DND-41 (cell line): ENCODE measurements at regions not wholly inside any gene's neighbourhood (a gene's known extent, or its start where the extent isn't known, plus 50 kb on each side); places are given as distances from the start of the nearest gene placed in this dataset.

ENCODE experiments used
- ATAC-seq: fragments of 200-7000 bp; cut with Tn5 transposase; 3 replicates; pipeline ENCODE4 v1.9.1; 2021; ENCODE audit warnings: low read depth; ENCODE audit not compliant: insufficient read depth
- DNase-seq: peaks from one replicate; pipeline ENCODE4 v3.0.0-alpha.2; 2020
- H2AFZ ChIP-seq: 2 replicates; pipeline ENCODE4 v1.6.0; 2012; ENCODE audit warnings: low read depth, low read length
- H3K27ac ChIP-seq: 2 replicates; pipeline ENCODE4 v1.5.1; 2012; ENCODE audit warnings: low read length, inconsistent platforms
- H3K27me3 ChIP-seq: fragments of 200-600 bp; sonication (generic); 2 replicates; pipeline ENCODE4 v1.6.0; 2012; ENCODE audit warnings: low read length, mild to moderate bottlenecking, inconsistent platforms; ENCODE audit not compliant: insufficient read depth, poor library complexity
- H3K36me3 ChIP-seq: 2 replicates; pipeline ENCODE4 v1.5.1; 2012; ENCODE audit warnings: low read length, inconsistent platforms; ENCODE audit not compliant: insufficient read depth
- H3K4me1 ChIP-seq: 2 replicates; pipeline ENCODE4 v1.5.1; 2012; ENCODE audit warnings: mild to moderate bottlenecking, low read length; ENCODE audit not compliant: insufficient read depth
- H3K4me2 ChIP-seq: 2 replicates; pipeline ENCODE4 v1.6.0; 2012; ENCODE audit warnings: mild to moderate bottlenecking, moderate library complexity, low read length, inconsistent platforms; ENCODE audit not compliant: insufficient read depth
- H3K4me3 ChIP-seq, 2 experiments: fragments of 200-600 bp in 1 of 2; shearing (Covaris generic) in 1 of 2; 2 replicates each; pipeline ENCODE4 v1.5.1; 2012 to 2016; ENCODE audit warnings: inconsistent platforms in 2 of 2, low read length in 2 of 2, mild to moderate bottlenecking in 2 of 2, low read depth in 1 of 2, moderate library complexity in 1 of 2
- H3K79me2 ChIP-seq: 2 replicates; pipeline ENCODE4 v1.6.0; 2012; ENCODE audit warnings: low read length, inconsistent platforms; ENCODE audit not compliant: insufficient read depth
- H3K9ac ChIP-seq: 2 replicates; pipeline ENCODE4 v1.6.0; 2012; ENCODE audit warnings: low read depth, mild to moderate bottlenecking, inconsistent platforms, low read length, moderate library complexity
- H3K9me3 ChIP-seq: 2 replicates; pipeline ENCODE4 v1.5.1; 2012; ENCODE audit warnings: low read length, moderate library complexity, mild to moderate bottlenecking, inconsistent platforms; ENCODE audit not compliant: insufficient read depth, severe bottlenecking
- H4K20me1 ChIP-seq: 2 replicates; pipeline ENCODE4 v1.6.0; 2012; ENCODE audit warnings: low read length; ENCODE audit not compliant: insufficient read depth
- CTCF ChIP-seq: IDR thresholded peaks from 2 replicates; pipeline ENCODE4 v1.5.1; 2012; ENCODE audit warnings: borderline replicate concordance, low read length, moderate library complexity, mild to moderate bottlenecking; ENCODE audit not compliant: poor library complexity, severe bottlenecking; ENCODE audit errors: extremely low read depth
- EZH2 ChIP-seq: IDR thresholded peaks from 3 replicates; pipeline ENCODE4 v1.6.1; 2012; ENCODE audit warnings: borderline replicate concordance, low read depth, mild to moderate bottlenecking, moderate library complexity, low read length, inconsistent platforms; ENCODE audit not compliant: severe bottlenecking

DNA sequence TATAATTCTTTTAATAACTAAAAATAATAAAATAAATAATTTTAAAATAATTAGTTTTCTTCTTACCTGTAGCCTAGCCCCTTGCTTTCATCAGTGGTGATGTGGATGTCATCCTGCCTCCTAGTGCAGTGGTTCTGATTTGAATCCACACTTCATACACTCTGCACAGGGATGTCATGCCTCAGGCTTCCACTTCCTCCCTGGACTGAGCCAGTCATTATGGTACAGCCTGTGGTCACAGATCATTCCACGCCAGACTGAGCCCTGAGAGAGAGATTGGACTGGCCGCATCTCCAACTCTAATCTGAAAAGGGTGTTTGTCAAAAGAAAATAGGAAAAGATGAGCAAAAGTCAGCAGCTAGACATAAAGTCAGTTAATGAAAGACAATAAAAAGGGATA is 436.2 kb upstream of the IGFBP3 start:
- H3K4me3 ChIP-seq: no peak overlapping the region
- no peaks in the 10 kb centered on the region for H3K36me3 ChIP-seq
- TF ChIP-seq CTCF: no peak
- no peak for TF ChIP-seq EZH2
- ATAC-seq: no peak
- H3K4me2 ChIP-seq: no peak overlapping the region
- H3K4me1 ChIP-seq: no peaks in the 10 kb centered on the region
- H4K20me1 ChIP-seq: no peaks in the 10 kb centered on the region
- H3K9me3 ChIP-seq: no peaks in the 10 kb centered on the region
- H3K9ac ChIP-seq: no peak overlapping the region
- no peaks in the 10 kb centered on the region for H3K79me2 ChIP-seq
- DNase-seq: no peak
- H3K27ac ChIP-seq: no peak overlapping the region
- no peaks in the 10 kb centered on the region for H3K27me3 ChIP-seq
- no peak overlapping the region for H2AFZ ChIP-seq

DNA sequence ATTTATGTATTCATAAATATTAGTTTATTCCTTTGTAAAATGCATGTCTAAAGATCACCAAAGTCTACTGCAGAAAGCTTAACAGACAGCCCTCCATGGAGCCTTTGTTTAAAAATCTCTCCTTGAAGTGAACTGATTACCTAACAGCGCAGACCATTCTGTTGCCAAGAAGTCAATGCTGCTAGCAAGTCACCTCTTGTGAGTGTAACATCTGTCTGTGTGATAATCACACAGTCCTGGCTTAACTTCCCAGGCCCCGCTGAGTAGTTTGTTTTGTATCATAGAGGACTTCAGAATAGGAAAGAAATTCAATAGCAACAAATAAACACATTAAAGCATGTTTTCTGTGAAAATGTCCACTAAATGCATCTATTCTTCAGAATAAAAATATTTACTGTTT is 435.3 kb upstream of the IGFBP3 start:
- ATAC-seq (no peak), DNase-seq (no peak)
- Histone ChIP-seq H3K9ac (no peak overlapping the region), H3K4me3 (no peak overlapping the region), H2AFZ (no peak overlapping the region), H3K4me1 (no peaks in the 10 kb centered on the region), H3K27me3 (no peaks in the 10 kb centered on the region), H3K36me3 (no peaks in the 10 kb centered on the region), H3K79me2 (no peaks in the 10 kb centered on the region), H3K4me2 (no peak overlapping the region), H3K9me3 (no peaks in the 10 kb centered on the region), H4K20me1 (no peaks in the 10 kb centered on the region), H3K27ac (no peak overlapping the region)
- no peak for TF ChIP-seq EZH2
- TF ChIP-seq CTCF: no peak

DNA sequence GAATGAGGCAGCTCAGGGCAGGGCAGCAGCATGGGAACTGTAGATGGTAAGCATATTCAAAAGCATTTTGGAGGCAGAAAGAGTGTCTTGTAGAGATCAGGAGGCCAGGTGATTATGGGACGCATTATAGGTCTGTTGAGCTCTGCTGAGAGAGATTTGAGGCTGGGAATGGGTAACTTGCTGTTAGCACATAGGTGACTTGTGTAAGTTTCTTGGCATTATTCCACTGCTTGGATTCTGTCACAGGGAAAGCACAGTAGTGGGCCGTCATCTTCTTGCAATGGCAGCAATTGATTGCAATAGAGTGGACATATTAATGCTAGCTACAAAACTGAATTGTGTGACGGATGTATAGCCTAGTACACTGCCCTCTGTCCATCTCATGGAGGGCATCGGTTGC is 434.3 kb upstream of the IGFBP3 start:
- Histone ChIP-seq H3K4me1 (no peaks in the 10 kb centered on the region), H3K9me3 (no peaks in the 10 kb centered on the region), H3K4me3 (no peak overlapping the region), H3K27ac (no peak overlapping the region), H3K79me2 (no peaks in the 10 kb centered on the region), H3K36me3 (no peaks in the 10 kb centered on the region), H3K4me2 (no peak overlapping the region), H3K9ac (no peak overlapping the region), H3K27me3 (no peaks in the 10 kb centered on the region), H4K20me1 (no peaks in the 10 kb centered on the region), H2AFZ (no peak overlapping the region)
- no peak for TF ChIP-seq EZH2
- no peak for TF ChIP-seq CTCF
- no peak for ATAC-seq
- DNase-seq: no peak
